ENCODE measurements at regions not wholly inside any gene's neighbourhood (a gene's known extent, or its start where the extent isn't known, plus 50 kb on each side); places are given as distances from the start of the nearest gene placed in this dataset.

DNA sequence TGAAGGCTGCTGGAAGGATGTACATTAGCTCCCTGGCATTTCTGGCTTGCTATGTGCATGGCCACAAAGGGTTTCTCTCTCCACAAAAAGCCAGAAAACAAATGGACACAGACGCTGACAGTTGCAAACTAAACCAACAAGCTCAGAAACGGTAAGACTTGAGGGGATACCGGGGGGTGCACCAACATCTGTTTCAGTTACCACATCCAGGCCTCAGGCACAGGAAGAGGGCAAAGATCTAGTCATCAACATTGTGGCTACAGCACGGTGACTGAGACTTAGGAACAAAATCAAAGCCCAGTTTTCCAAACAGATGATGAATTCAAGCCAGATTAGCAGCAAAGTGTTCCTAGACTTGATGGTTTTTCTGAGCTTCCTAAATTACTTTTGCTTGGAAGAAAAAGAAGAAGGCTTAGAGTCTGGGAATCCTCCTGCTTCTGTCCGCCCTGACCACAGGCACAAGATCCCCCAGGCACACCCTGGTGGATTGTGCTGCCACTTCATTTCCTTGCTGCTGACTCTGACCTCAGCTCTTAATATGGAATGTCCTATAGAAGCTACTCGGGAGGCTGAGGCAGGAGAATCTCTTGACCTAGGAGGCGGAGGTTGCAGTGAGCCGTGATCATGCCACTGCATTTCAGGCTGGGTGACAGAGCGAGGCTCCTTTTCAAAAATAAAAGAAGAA lies 54.2 kb upstream of the ADGRF1 start:
- TF ChIP-seq CTCF (conservative IDR thresholded peaks at IDR 0.05; ENCODE audit: low read depth, low read length) (no peak), EZH2 (IDR thresholded peaks at IDR 0.05; ENCODE audit: borderline replicate concordance, low read depth, low read length, poor library complexity, severe bottlenecking) (no peak)

Data from A673 (cell line).